Nephron progenitor cell (in vitro differentiated cells): ENCODE measurements at regions not wholly inside any gene's neighbourhood (a gene's known extent, or its start where the extent isn't known, plus 50 kb on each side); places are given as distances from the start of the nearest gene placed in this dataset.

Experiments
- DNase-seq: peaks from one replicate; pipeline ENCODE4 v3.0.0; 2021
- H3K27ac Mint-ChIP-seq: 2 replicates; pipeline ENCODE4 v1.8.0; 2021; ENCODE audit warnings: mild to moderate bottlenecking, moderate library complexity, mixed read lengths
- H3K27me3 Mint-ChIP-seq: 2 replicates; pipeline ENCODE4 v1.8.0; 2021; ENCODE audit warnings: mild to moderate bottlenecking, low read depth, mixed read lengths; ENCODE audit not compliant: poor library complexity
- H3K36me3 Mint-ChIP-seq: 2 replicates; pipeline ENCODE4 v1.8.0; 2021; ENCODE audit warnings: low read depth, mixed read lengths
- H3K4me1 Mint-ChIP-seq: 2 replicates; pipeline ENCODE4 v1.8.0; 2021; ENCODE audit warnings: mixed read lengths
- H3K4me3 Mint-ChIP-seq: 2 replicates; pipeline ENCODE4 v1.8.0; 2021; ENCODE audit warnings: mild to moderate bottlenecking, moderate library complexity, mixed read lengths
- H3K9me3 Mint-ChIP-seq: 2 replicates; pipeline ENCODE4 v1.8.0; 2021; ENCODE audit warnings: mild to moderate bottlenecking, moderate library complexity, mixed read lengths
- CTCF ChIP-seq: fragments of 200-600 bp; sonication (generic); IDR thresholded peaks from 2 replicates; pipeline ENCODE4 v1.5.0; 2021; ENCODE audit warnings: antibody characterized with exemption

DNA sequence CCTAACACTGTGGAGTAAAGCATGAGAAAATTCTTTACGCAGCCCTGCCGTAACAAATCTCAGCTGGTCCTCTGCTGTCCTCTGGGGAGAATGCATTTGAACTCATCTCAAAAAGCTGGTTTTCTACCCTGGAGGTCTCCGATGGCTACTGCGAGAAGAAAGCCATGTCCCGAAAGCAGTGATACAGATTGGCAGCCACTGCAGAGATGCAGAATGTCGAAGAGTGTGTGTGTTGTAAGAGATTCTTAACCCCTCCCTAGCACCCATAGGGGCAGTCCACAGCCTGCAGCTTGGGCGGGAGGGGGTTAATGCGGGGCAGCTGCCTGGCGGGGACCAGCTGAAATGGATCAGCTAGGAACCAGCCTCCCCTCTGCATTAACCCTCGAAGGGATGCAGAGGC is 235.9 kb downstream of the ZNF516 start:
- no peak overlapping the region for H3K27ac Mint-ChIP-seq

GRCh38 chr18:76258209-76258608 is 236.8 kb downstream of the ZNF516 start:
- Mint-ChIP-seq H3K27me3 (peaks cover 11% of the 10 kb centered on the region), H3K9me3 (no peaks in the 10 kb centered on the region), H3K4me1 (peaks cover 53% of the 10 kb centered on the region), H3K4me3 (no peak overlapping the region), H3K27ac (no peak overlapping the region), H3K36me3 (no peaks in the 10 kb centered on the region)
- DNase-seq: no peak
- no peak for TF ChIP-seq CTCF

More for the DNA sequence above, 235.9 kb downstream of the ZNF516 start:
- H3K4me1 Mint-ChIP-seq: peaks cover 62% of the 10 kb centered on the region
- H3K9me3 Mint-ChIP-seq: no peaks in the 10 kb centered on the region
- no peak for DNase-seq
- no peak for TF ChIP-seq CTCF
- peaks cover 14% of the 10 kb centered on the region for H3K27me3 Mint-ChIP-seq
- no peaks in the 10 kb centered on the region for H3K36me3 Mint-ChIP-seq
- no peak overlapping the region for H3K4me3 Mint-ChIP-seq

DNA sequence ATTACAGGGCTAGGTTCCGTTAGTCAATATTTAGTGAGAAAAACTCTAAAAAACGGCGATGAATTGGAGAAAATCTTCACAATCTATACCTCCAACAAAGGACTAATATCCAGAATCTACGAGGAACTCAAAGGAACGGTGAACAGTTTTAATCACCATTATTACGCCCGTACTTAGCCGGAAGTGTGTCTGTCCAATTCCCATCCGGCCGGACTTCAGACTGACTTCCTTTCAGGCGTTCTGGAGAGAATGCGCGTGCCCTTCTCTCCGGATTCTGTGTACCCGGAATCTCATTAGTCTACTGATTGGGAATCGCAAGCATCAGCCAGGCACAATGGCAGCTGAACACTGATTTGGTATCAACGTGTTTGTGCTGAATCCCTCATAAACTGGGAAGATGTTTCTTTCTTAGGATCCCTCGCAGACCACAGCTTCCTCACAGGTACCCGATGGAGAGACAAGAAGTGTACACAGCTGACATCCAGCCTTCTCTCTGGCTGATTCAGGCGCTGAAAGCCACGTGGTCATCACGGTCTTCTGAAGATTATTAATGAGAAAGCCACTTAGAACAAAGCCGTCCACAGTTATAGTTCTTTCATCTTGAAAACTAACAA is 239.9 kb downstream of the ZNF516 start:
- Mint-ChIP-seq H3K9me3 (no peaks in the 10 kb centered on the region), H3K27ac (no peak overlapping the region), H3K4me3 (no peak overlapping the region), H3K27me3 (peaks cover 2% of the 10 kb centered on the region), H3K4me1 (peaks cover 28% of the 10 kb centered on the region), H3K36me3 (no peaks in the 10 kb centered on the region)
- no peak for DNase-seq
- TF ChIP-seq CTCF: no peak

DNA sequence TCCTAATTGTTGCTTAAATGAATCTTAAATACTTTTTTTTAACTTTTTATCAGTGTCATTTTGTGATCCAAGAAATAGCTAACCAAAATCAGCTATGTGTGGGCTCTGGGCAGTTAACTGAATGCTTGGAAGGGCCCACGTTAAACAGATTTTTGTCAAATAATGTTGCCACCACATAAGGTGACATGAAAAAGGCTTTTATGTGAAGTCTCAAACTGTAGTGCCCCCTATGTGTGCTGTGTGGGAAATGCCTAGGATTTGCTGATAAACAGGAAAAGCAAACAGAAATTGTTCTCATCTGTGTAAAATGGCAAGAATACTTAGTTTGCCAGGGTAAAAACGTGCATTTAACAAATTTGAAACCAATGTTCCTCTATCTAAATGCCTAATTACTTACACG is 242.2 kb downstream of the ZNF516 start:
- Mint-ChIP-seq H3K27me3 (peaks cover 2% of the 10 kb centered on the region), H3K27ac (no peak overlapping the region), H3K9me3 (no peaks in the 10 kb centered on the region), H3K36me3 (no peaks in the 10 kb centered on the region), H3K4me3 (no peak overlapping the region), H3K4me1 (peaks cover 10% of the 10 kb centered on the region)
- peak; percentile 59 for TF ChIP-seq CTCF
- no peak for DNase-seq

DNA sequence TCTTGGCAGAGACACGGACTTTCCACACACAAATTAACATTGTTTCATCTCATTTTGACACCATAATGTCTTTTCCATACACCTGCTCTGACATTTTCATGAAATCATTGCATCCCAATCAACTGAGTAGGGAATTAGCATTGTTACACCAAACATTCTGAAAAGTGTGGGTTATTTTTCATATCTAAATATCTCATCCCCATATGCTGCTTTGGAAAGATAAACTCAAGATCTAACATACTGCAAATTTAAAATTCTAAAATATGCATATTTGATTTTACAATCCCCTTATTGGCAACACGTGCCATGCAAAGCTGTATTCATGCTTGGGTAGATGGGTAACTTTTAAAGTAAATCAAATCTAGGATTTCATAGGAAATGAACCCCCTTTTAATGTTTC is 242.9 kb downstream of the ZNF516 start:
- DNase-seq: no peak
- Mint-ChIP-seq H3K27ac (no peak overlapping the region), H3K4me3 (no peak overlapping the region), H3K27me3 (peaks cover 4% of the 10 kb centered on the region), H3K4me1 (peaks cover 7% of the 10 kb centered on the region), H3K9me3 (no peaks in the 10 kb centered on the region), H3K36me3 (no peaks in the 10 kb centered on the region)
- no peak for TF ChIP-seq CTCF

- Mint-ChIP-seq H3K9me3 (no peaks in the 10 kb centered on the region), H3K4me3 (no peak overlapping the region), H3K27me3 (peaks cover 6% of the 10 kb centered on the region), H3K4me1 (peaks cover 2% of the 10 kb centered on the region), H3K27ac (no peak overlapping the region), H3K36me3 (no peaks in the 10 kb centered on the region)
- DNase-seq: no peak
- TF ChIP-seq CTCF: no peak
Observed at GRCh38 chr18:76251691-76252090, 243.4 kb downstream of the ZNF516 start.
